ENCODE measurements at regions not wholly inside any gene's neighbourhood (a gene's known extent, or its start where the extent isn't known, plus 50 kb on each side); places are given as distances from the start of the nearest gene placed in this dataset.

DNA sequence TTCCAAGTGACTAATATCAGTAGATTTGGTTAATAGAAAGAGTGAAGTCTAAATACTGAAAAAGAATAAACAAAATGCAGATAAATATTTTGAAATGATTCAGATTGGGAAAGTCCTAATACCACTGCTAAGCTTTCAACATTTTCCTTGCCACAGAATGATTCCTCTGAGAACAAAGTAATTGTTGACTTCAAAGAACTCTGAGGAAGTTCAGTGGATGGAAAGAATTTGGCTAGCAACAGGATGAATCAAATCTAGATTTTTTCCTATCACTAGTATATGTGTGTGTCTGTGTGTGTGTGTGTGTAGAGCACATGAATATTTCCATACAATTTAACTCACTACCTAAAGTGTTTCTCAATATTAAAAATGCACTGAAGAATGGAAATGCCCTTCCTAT is 107.9 kb upstream of the PREP start:
- no peak for DNase-seq (ENCODE audit: low read depth)
- no peaks in the 10 kb centered on the region for H3K36me3 ChIP-seq (ENCODE audit: control insufficient read depth, insufficient read depth, low read length)

GRCh38 chr6:105509506-105510331 is 106.8 kb upstream of the PREP start:
- Histone ChIP-seq H3K4me3 (ENCODE audit: low read depth, low read length) (no peak overlapping the region), H3K27me3 (ENCODE audit: control insufficient read depth, insufficient read depth, low read length) (no peaks in the 10 kb centered on the region), H3K36me3 (ENCODE audit: control insufficient read depth, insufficient read depth, low read length) (no peaks in the 10 kb centered on the region)
- DNase-seq (ENCODE audit: low read depth): no peak
- no peak for TF ChIP-seq CTCF (IDR thresholded peaks at IDR 0.05; ENCODE audit: insufficient read depth, low read length, poor library complexity, severe bottlenecking)

More for the DNA sequence above, 107.9 kb upstream of the PREP start:
- no peak overlapping the region for H3K4me3 ChIP-seq (ENCODE audit: low read depth, low read length)
- TF ChIP-seq CTCF (IDR thresholded peaks at IDR 0.05; ENCODE audit: insufficient read depth, low read length, poor library complexity, severe bottlenecking): no peak
- H3K27me3 ChIP-seq (ENCODE audit: control insufficient read depth, insufficient read depth, low read length): no peaks in the 10 kb centered on the region

- no peak for DNase-seq (ENCODE audit: low read depth)
- no peaks in the 10 kb centered on the region for H3K36me3 ChIP-seq (ENCODE audit: control insufficient read depth, insufficient read depth, low read length)
- no peaks in the 10 kb centered on the region for H3K27me3 ChIP-seq (ENCODE audit: control insufficient read depth, insufficient read depth, low read length)
- no peak overlapping the region for H3K4me3 ChIP-seq (ENCODE audit: low read depth, low read length)
- no peak for TF ChIP-seq CTCF (IDR thresholded peaks at IDR 0.05; ENCODE audit: insufficient read depth, low read length, poor library complexity, severe bottlenecking)
These were observed 104.9 kb upstream of the PREP start for GRCh38 chr6:105507811-105508210.

GRCh38 chr6:105504706-105505105 is 101.8 kb upstream of the PREP start:
- Histone ChIP-seq H3K27me3 (ENCODE audit: control insufficient read depth, insufficient read depth, low read length) (no peaks in the 10 kb centered on the region), H3K4me3 (ENCODE audit: low read depth, low read length) (no peak overlapping the region), H3K36me3 (ENCODE audit: control insufficient read depth, insufficient read depth, low read length) (no peaks in the 10 kb centered on the region)
- TF ChIP-seq CTCF (IDR thresholded peaks at IDR 0.05; ENCODE audit: insufficient read depth, low read length, poor library complexity, severe bottlenecking): no peak
- DNase-seq (ENCODE audit: low read depth): no peak

DNA sequence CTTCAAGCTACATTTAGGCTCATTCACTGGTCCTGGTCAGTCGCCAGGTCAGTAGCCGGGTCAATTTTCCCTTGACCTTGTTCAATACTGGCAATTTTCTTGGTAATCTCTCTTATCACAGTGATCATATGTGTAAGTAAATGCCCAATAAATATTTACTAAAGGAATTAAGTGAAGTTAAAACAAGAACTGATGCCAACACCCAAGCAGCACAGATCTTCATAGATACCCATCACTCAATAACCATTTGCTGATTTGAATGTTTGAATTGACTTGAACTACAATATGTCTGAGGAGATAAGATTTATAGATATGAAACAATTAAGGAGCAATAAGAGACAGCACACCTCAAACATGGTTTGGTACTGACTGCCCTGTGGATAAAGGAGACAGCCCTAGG is 100.8 kb upstream of the PREP start:
- TF ChIP-seq CTCF (IDR thresholded peaks at IDR 0.05; ENCODE audit: insufficient read depth, low read length, poor library complexity, severe bottlenecking): no peak
- H3K4me3 ChIP-seq (ENCODE audit: low read depth, low read length): no peak overlapping the region
- no peak for DNase-seq (ENCODE audit: low read depth)
- no peaks in the 10 kb centered on the region for H3K36me3 ChIP-seq (ENCODE audit: control insufficient read depth, insufficient read depth, low read length)
- H3K27me3 ChIP-seq (ENCODE audit: control insufficient read depth, insufficient read depth, low read length): no peaks in the 10 kb centered on the region
